K562 (cell line): ENCODE measurements at regions not wholly inside any gene's neighbourhood (a gene's known extent, or its start where the extent isn't known, plus 50 kb on each side); places are given as distances from the start of the nearest gene placed in this dataset.
A peak's percentile ranks its signal among the peaks of the same experiment; 100 is the strongest.

Experiments used
- ATAC-seq: fragments of 200-7000 bp; cut with Tn5 transposase; 3 replicates; pipeline ENCODE4 v1.9.1; 2020; ENCODE audit warnings: moderate library complexity
- BruUV-seq: library from RNA; stranded (reverse); fragments of 400-500 nt; replicated peaks from 2 replicates; lab custom pipeline; 2021; lab: Mats Ljungman, UMichigan
- CTCF ChIA-PET: fragments of 300-600 bp; formaldehyde crosslinking; extraction: SDS; loops from one replicate; lab custom pipeline; 2021; ENCODE audit warnings: low intra/inter-chr PET ratio; lab: Yijun Ruan, JAX
- POLR2A ChIA-PET: fragments of 300-600, 350-650 bp; sonication (Branson Sonifier 250); formaldehyde crosslinking; extraction: SDS; loops from one replicate; lab custom pipeline; 2021; ENCODE audit warnings: antibody characterized with exemption, inconsistent platforms; lab: Yijun Ruan, JAX
- DNase-seq, 4 experiments: peaks; one replicate each; pipeline versions ENCODE4 v3.0.0 to v3.0.0-alpha.2; 2011 to 2018; ENCODE audit warnings: low spot score in 3 of 4, mixed read lengths in 3 of 4; ENCODE audit errors: extremely low read depth in 1 of 4
- FAIRE-seq: peaks from 2 replicates; lab custom pipeline; 2011; peaks lifted over from hg19 to GRCh38; lab: Jason Lieb, UNC
- H2AFZ ChIP-seq: 2 replicates; pipeline ENCODE4 v1.6.0; 2011; ENCODE audit warnings: low read depth, low read length, control low read depth, inconsistent platforms
- H3K27ac ChIP-seq: fragments of 200-600 bp; 3 replicates; pipeline ENCODE4 v1.8.0; 2011; ENCODE audit warnings: low read depth, mild to moderate bottlenecking, control low read depth, inconsistent platforms, low read length, moderate library complexity, mixed read lengths; ENCODE audit errors: extremely low read depth
- H3K27me3 ChIP-seq, 2 experiments: fragments of 300-600 bp in 1 of 2; 2 replicates in 1 of 2; 3 replicates in 1 of 2; pipeline versions ENCODE4 v1.6.0 to v1.8.0; 2011; ENCODE audit warnings: inconsistent platforms in 2 of 2, low read length in 2 of 2, mild to moderate bottlenecking in 1 of 2, mixed read lengths in 1 of 2, moderate library complexity in 1 of 2; ENCODE audit not compliant: control insufficient read depth in 2 of 2, insufficient read depth in 2 of 2
- H3K36me3 ChIP-seq: fragments of 300-600 bp; 3 replicates; pipeline ENCODE4 v1.8.0; 2011; ENCODE audit warnings: mild to moderate bottlenecking, low read length, inconsistent platforms; ENCODE audit not compliant: control insufficient read depth, insufficient read depth
- H3K4me1 ChIP-seq, 2 experiments: fragments of 200-600 bp in 1 of 2; replicated peaks in 1 of 2; 2 replicates in 1 of 2; 3 replicates in 1 of 2; pipeline versions ENCODE4 v1.5.1 to v1.8.0; 2011; ENCODE audit warnings: inconsistent platforms in 2 of 2, low read length in 2 of 2, mild to moderate bottlenecking in 1 of 2, mixed read lengths in 1 of 2, moderate library complexity in 1 of 2; ENCODE audit not compliant: control insufficient read depth in 2 of 2, insufficient read depth in 2 of 2
- H3K4me2 ChIP-seq: 2 replicates; pipeline ENCODE4 v1.6.1; 2011; ENCODE audit warnings: low read length, control low read depth, inconsistent platforms, mixed read lengths; ENCODE audit not compliant: insufficient read depth
- H3K4me3 ChIP-seq: fragments of 200-600 bp; sonication (generic), shearing (Covaris generic); 2 replicates; pipeline ENCODE4 v1.5.1; 2016; ENCODE audit warnings: control low read depth, inconsistent platforms
- H3K79me2 ChIP-seq: fragments of 200-600 bp; 3 replicates; pipeline ENCODE4 v1.8.0; 2011; ENCODE audit warnings: low read length, inconsistent platforms; ENCODE audit not compliant: control insufficient read depth, insufficient read depth
- H3K9ac ChIP-seq, 2 experiments: 2 replicates each; pipeline versions ENCODE4 v1.6.0 to v1.6.1; 2011; ENCODE audit warnings: low read depth in 2 of 2, low read length in 2 of 2, control low read depth in 1 of 2, inconsistent platforms in 1 of 2, mild to moderate bottlenecking in 1 of 2, mixed read lengths in 1 of 2; ENCODE audit not compliant: insufficient read depth in 1 of 2
- H3K9me1 ChIP-seq: one replicate; pipeline ENCODE4 v1.6.0; 2011; ENCODE audit warnings: inconsistent platforms, mild to moderate bottlenecking, low read length, moderate library complexity; ENCODE audit not compliant: control insufficient read depth, insufficient read depth
- H3K9me3 ChIP-seq: replicated peaks from 2 replicates; pipeline ENCODE4 v1.5.1; 2011; ENCODE audit warnings: low read depth, low read length, inconsistent platforms; ENCODE audit not compliant: control insufficient read depth, insufficient read depth
- H4K20me1 ChIP-seq: replicated peaks from 2 replicates; pipeline ENCODE4 v1.6.1; 2011; ENCODE audit warnings: low read length, inconsistent platforms, mixed read lengths; ENCODE audit not compliant: control insufficient read depth, insufficient read depth
- ARID1B ChIP-seq: fragments of 450-650 bp; IDR thresholded peaks from 2 replicates; pipeline ENCODE4 v1.6.1; 2016; ENCODE audit warnings: antibody characterized with exemption, mild to moderate bottlenecking, inconsistent platforms
- CBX3 ChIP-seq, 2 experiments: IDR thresholded peaks; 1 replicate in 1 of 2; 2 replicates in 1 of 2; pipeline ENCODE4 v1.6.1; 2012; ENCODE audit warnings: inconsistent platforms in 2 of 2, low read length in 2 of 2, borderline replicate concordance in 1 of 2, control low read depth in 1 of 2
- CBX5 ChIP-seq: IDR thresholded peaks from 2 replicates; pipeline ENCODE4 v1.6.1; 2014; ENCODE audit warnings: low read depth, borderline replicate concordance
- CSDE1 ChIP-seq, 2 experiments: fragments of 450-650 bp; IDR thresholded peaks; 2 replicates each; pipeline ENCODE4 v1.6.1; 2016; ENCODE audit warnings: mild to moderate bottlenecking in 1 of 2
- DPF2 ChIP-seq: fragments of 450-650 bp; IDR thresholded peaks from 2 replicates; pipeline ENCODE4 v1.6.1; 2016
- EGR1 ChIP-seq: fragments of 450-650 bp; conservative IDR thresholded peaks from 2 replicates; pipeline ENCODE4 v1.6.1; 2017; ENCODE audit warnings: mild to moderate bottlenecking
- EHMT2 ChIP-seq: fragments of 450-650 bp; IDR thresholded peaks from 2 replicates; pipeline ENCODE4 v1.6.1; 2018; ENCODE audit warnings: antibody characterized with exemption
- MAFG ChIP-seq: fragments of 450-650 bp; conservative IDR thresholded peaks from 2 replicates; pipeline ENCODE4 v1.6.1; 2016; ENCODE audit warnings: missing genetic modification characterization, missing compliant biosample characterization
- MCM2 ChIP-seq: fragments of 450-650 bp; IDR thresholded peaks from 2 replicates; pipeline ENCODE4 v1.6.1; 2017; ENCODE audit warnings: low read depth, mild to moderate bottlenecking
- NFE2L1 ChIP-seq: fragments of 450-650 bp; IDR thresholded peaks from 2 replicates; pipeline ENCODE4 v1.6.1; 2016; ENCODE audit warnings: missing genetic modification characterization, low read depth, mild to moderate bottlenecking, missing compliant biosample characterization, moderate library complexity, borderline replicate concordance
- NR2C1 ChIP-seq, 2 experiments: fragments of 450-650 bp; IDR thresholded peaks; 2 replicates each; pipeline ENCODE4 v1.6.1; 2017; ENCODE audit warnings: mild to moderate bottlenecking in 2 of 2, antibody characterized with exemption in 1 of 2, inconsistent platforms in 1 of 2, missing compliant biosample characterization in 1 of 2, missing genetic modification characterization in 1 of 2
- RHOXF2B ChIP-seq: fragments of 250-450 bp; sonication (Bioruptor Pico); conservative IDR thresholded peaks from 2 replicates; pipeline ENCODE4 v1.5.1; 2021
- SMAD4 ChIP-seq: fragments of 250-450 bp; sonication (Bioruptor Pico); conservative IDR thresholded peaks from 2 replicates; pipeline ENCODE4 v1.8.0; 2021; ENCODE audit warnings: inconsistent platforms, mild to moderate bottlenecking, moderate library complexity
- TRIM24 ChIP-seq, 2 experiments: fragments of 450-650 bp; IDR thresholded peaks; 2 replicates each; pipeline ENCODE4 v1.6.1; 2016
- TRIM28 ChIP-seq: fragments of 450-650 bp; IDR thresholded peaks from 2 replicates; pipeline ENCODE4 v1.6.1; 2017
- ZBTB8A ChIP-seq: fragments of 450-650 bp; IDR thresholded peaks from 2 replicates; pipeline ENCODE4 v1.6.1; 2018; ENCODE audit warnings: mild to moderate bottlenecking, moderate library complexity; ENCODE audit not compliant: partially characterized antibody
- ZNF699 ChIP-seq: fragments of 250-450 bp; sonication (Bioruptor Pico); IDR thresholded peaks from 2 replicates; pipeline ENCODE4 v1.8.0; 2021; ENCODE audit warnings: mild to moderate bottlenecking, moderate library complexity; ENCODE audit not compliant: insufficient replicate concordance
- WGBS: fragments of 100-300 bp; shearing (Covaris generic); methylation state at CpG from one replicate; pipeline ENCODE4 v1.1.6; 2016; ENCODE audit warnings: low coverage, mixed read lengths; ENCODE audit not compliant: insufficient coverage; ENCODE audit errors: missing lambda C conversion rate; 5-methylcytosine and 5-hydroxymethylcytosine counted together
- in situ Hi-C: fragments of 300-500 bp; cut with MboI; formaldehyde crosslinking; loops from 4 replicates; pipeline ENCODE4 v1.15.0; 2018; ENCODE audit warnings: inconsistent platforms, mixed read lengths
- intact Hi-C: fragments of 100-400 bp; cut with micrococcal nuclease; formaldehyde crosslinking; loops from 2 replicates; pipeline ENCODE4 v1.14.2; 2022
- TF ChIP-seq, protein P1 (sequence below): fragments of 450-650 bp; IDR thresholded peaks from 2 replicates; pipeline ENCODE4 v1.6.1; 2018; ENCODE audit warnings: mild to moderate bottlenecking, low read depth; ENCODE audit not compliant: partially characterized antibody
- TF ChIP-seq, protein P2 (sequence below): fragments of 450-650 bp; IDR thresholded peaks from 2 replicates; pipeline ENCODE4 v1.6.1; 2016

DNA sequence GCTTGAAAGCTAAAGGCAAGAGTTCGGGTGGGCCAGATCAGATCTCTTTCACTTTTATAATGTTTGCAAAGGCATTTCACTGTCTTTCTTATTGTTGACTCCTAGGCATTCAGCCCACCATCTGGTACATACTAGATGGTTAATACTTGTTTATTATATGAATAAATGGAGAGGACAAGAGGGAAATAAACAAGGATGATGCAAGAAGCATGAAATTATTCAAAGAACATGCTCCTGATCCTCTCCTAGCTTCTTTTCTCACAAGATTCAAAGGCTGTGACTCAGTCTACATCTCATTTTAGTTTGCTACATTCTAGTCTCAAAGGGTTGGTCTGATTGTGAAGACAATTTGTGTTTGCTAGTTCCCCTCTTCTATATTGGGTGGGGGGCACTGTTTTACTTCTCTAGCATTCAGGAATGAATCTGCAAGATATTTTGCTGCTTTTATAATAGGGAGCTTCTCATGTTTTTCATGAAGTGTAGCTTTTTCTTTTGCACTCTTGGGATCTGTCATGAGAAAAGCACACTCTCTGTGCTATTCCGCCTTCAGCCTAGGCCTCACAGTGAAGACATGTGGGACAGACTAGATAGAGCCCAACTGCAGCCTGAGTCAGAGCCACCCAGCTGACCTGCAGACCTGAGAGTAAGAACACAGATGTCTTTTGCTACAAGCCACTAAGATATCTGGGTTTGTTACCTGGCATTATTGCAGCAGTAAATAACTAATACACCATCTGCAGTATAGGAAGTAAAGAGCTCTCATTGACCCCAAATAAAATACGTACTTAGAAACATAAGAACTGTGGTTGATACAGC, 65.7 kb downstream of the PTHLH start (continued):
- TF ChIP-seq RHOXF2B (CRISPR knock-in tag) (no peak), ZNF699 (no peak)

DNA sequence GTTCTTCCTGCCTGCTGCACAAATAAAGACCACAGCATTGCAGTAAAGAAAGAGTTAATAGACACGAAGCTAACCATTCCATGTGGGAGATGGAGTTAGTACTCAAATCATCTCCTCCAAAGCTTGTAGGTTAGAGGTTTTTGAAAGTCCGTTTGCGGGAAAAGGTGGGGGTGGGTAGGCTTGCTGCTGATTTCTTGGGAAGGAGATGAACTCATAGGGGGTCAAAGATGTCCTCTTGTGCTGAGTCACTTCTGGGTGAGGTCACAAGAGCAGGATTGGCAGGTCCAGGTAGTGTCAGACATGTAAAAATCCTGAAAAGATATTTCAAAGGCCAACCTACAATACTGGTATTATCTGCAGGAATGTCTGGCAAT, 66.4 kb downstream of the PTHLH start:
- Histone ChIP-seq H3K4me2 (no peak overlapping the region), H2AFZ (peak overlapping the region; percentile 67; the same call in 1 of the 2 replicates), H3K9me1 (no peaks in the 10 kb centered on the region), H3K27me3 (no peaks in the 10 kb centered on the region), H3K9me3 (no peaks in the 10 kb centered on the region), H3K9ac (no peak overlapping the region), H3K79me2 (no peaks in the 10 kb centered on the region), H4K20me1 (no peaks in the 10 kb centered on the region), H3K4me1 (peaks cover 0 to 9% of the 10 kb centered on the region in 2 experiments; a peak in 1 of 5 replicates), H3K27ac (peak overlapping the region; percentile 53; the same call in 2 of the 3 replicates), H3K4me3 (no peak overlapping the region), H3K36me3 (no peaks in the 10 kb centered on the region)
- intact Hi-C loops (no loop called here), in situ Hi-C loops (no loop called here)
- WGBS = 7% methylated on average over 3 of the region's 3 CpGs
- DNase-seq = peak in 3 of 4 experiments; percentile 18 to 53 (median 27)
- BruUV-seq = no TSS peak
- ChIA-PET POLR2A (interaction anchor here (1.0 kb wide), 2 partner anchors 15 to 44 kb away, joined by 3 to 5 read pairs; no protein-coding TSS in a partner anchor), CTCF (no interaction called here)
- ATAC-seq = peak; percentile 76
- no peak for FAIRE-seq
- TF ChIP-seq, protein P1, sequence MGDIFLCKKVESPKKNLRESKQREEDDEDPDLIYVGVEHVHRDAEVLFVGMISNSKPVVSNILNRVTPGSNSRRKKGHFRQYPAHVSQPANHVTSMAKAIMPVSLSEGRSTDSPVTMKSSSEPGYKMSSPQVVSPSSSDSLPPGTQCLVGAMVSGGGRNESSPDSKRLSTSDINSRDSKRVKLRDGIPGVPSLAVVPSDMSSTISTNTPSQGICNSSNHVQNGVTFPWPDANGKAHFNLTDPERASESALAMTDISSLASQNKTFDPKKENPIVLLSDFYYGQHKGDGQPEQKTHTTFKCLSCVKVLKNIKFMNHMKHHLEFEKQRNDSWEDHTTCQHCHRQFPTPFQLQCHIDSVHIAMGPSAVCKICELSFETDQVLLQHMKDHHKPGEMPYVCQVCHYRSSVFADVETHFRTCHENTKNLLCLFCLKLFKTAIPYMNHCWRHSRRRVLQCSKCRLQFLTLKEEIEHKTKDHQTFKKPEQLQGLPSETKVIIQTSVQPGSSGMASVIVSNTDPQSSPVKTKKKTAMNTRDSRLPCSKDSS = peak; percentile 29
- TF ChIP-seq EHMT2 (peak; percentile 52; the same call in 1 of the 2 replicates), MCM2 (no peak), EGR1 (0 out of 2 replicates have a peak, but pooled peaks have one; percentile 7), ARID1B (0 out of 2 replicates have a peak, but pooled peaks have one; percentile 14), NR2C1 (IDR thresholded peaks at IDR 0.05) (no peak), NR2C1 (tag; IDR thresholded peaks at IDR 0.05) (peak; percentile 62), CSDE1 (IDR thresholded peaks at IDR 0.05) (no peak), TRIM24 (IDR thresholded peaks at IDR 0.05) (peak; percentile 71 to 73), SMAD4 (CRISPR knock-in tag) (0 out of 2 replicates have a peak, but pooled peaks have one; percentile 24), ZBTB8A (no peak), CBX3 (IDR thresholded peaks at IDR 0.05; ENCODE audit: borderline replicate concordance in 1 of 2, low read length in 2 of 2) (peak in 1 of 2 experiments; percentile 77; a peak in 1 of 3 replicates), TRIM28 (0 out of 2 replicates have a peak, but pooled peaks have one; percentile 58), MAFG (tag) (peak; percentile 70), NFE2L1 (0 out of 2 replicates have a peak, but pooled peaks have one; percentile 29), DPF2 (0 out of 2 replicates have a peak, but pooled peaks have one; percentile 19), CBX5 (peak; percentile 57; the same call in 1 of the 2 replicates)
- TF ChIP-seq, protein P2, sequence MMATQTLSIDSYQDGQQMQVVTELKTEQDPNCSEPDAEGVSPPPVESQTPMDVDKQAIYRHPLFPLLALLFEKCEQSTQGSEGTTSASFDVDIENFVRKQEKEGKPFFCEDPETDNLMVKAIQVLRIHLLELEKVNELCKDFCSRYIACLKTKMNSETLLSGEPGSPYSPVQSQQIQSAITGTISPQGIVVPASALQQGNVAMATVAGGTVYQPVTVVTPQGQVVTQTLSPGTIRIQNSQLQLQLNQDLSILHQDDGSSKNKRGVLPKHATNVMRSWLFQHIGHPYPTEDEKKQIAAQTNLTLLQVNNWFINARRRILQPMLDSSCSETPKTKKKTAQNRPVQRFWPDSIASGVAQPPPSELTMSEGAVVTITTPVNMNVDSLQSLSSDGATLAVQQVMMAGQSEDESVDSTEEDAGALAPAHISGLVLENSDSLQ = peak; percentile 57
